Amniotic stem cell (primary cell): ENCODE measurements at regions not wholly inside any gene's neighbourhood (a gene's known extent, or its start where the extent isn't known, plus 50 kb on each side); places are given as distances from the start of the nearest gene placed in this dataset.
A peak's percentile ranks its signal among the peaks of the same experiment; 100 is the strongest.
"Not testable (repeated sequence)": the region's sequence is repeated elsewhere in the genome, so short reads cannot be mapped to it uniquely, and the experiment has no call there.

Source experiments
- DNase-seq: peaks from one replicate; lab custom pipeline; 2025; lab: John Stamatoyannopoulos, UW

GRCh38 chr5:100479079-100479688, 56.0 kb upstream of the FAM174A start:
- DNase-seq, result no peak

GRCh38 chr5:100472091-100472490, 63.1 kb upstream of the FAM174A start:
- no peak for DNase-seq

GRCh38 chr5:100469767-100470166, 65.4 kb upstream of the FAM174A start:
- no peak for DNase-seq

GRCh38 chr5:100464418-100464817, 70.8 kb upstream of the FAM174A start:
- DNase-seq, result no peak

- no peak for DNase-seq
These were observed 78.6 kb upstream of the FAM174A start for GRCh38 chr5:100456615-100457014.

- no peak for DNase-seq
These were observed 83.0 kb upstream of the FAM174A start for GRCh38 chr5:100452126-100452525.

- DNase-seq, result no peak
These were observed 87.1 kb upstream of the FAM174A start for GRCh38 chr5:100448111-100448528.

- no peak for DNase-seq
These were observed 88.2 kb upstream of the FAM174A start for GRCh38 chr5:100446879-100447430.

- no peak for DNase-seq
These were observed 90.2 kb upstream of the FAM174A start for GRCh38 chr5:100444961-100445360.

GRCh38 chr5:100434815-100435214, 100.4 kb upstream of the FAM174A start:
- no peak for DNase-seq

GRCh38 chr5:100432741-100433140, 102.4 kb upstream of the FAM174A start:
- no peak for DNase-seq

- peak; percentile 7 for DNase-seq
These were observed 104.6 kb upstream of the FAM174A start for GRCh38 chr5:100430268-100431195.

GRCh38 chr5:100424787-100425186, 110.4 kb upstream of the FAM174A start:
- DNase-seq, result no peak

- no peak for DNase-seq
These were observed 111.2 kb upstream of the FAM174A start for GRCh38 chr5:100424017-100424416.

GRCh38 chr5:100423330-100423729, 111.8 kb upstream of the FAM174A start:
- DNase-seq, result no peak

GRCh38 chr5:100421360-100421759, 113.8 kb upstream of the FAM174A start:
- DNase-seq, result no peak

- DNase-seq, result no peak
These were observed 116.9 kb upstream of the FAM174A start for GRCh38 chr5:100418231-100418630.

- no peak for DNase-seq
These were observed 125.5 kb upstream of the FAM174A start for GRCh38 chr5:100409660-100410151.

GRCh38 chr5:100407053-100407452, 128.1 kb upstream of the FAM174A start:
- no peak for DNase-seq

- no peak for DNase-seq
These were observed 128.5 kb upstream of the FAM174A start for GRCh38 chr5:100406640-100407039.

GRCh38 chr5:100402071-100402470, 133.1 kb upstream of the FAM174A start:
- no peak for DNase-seq

- DNase-seq, result no peak
These were observed 134.0 kb upstream of the FAM174A start for GRCh38 chr5:100401149-100401548.

GRCh38 chr5:100398815-100399214, 136.4 kb upstream of the FAM174A start:
- DNase-seq, result not testable (repeated sequence)
